Ishikawa (cell line): ENCODE measurements at regions not wholly inside any gene's neighbourhood (a gene's known extent, or its start where the extent isn't known, plus 50 kb on each side); places are given as distances from the start of the nearest gene placed in this dataset.

Experiments
- CEBPB ChIP-seq: IDR thresholded peaks from 2 replicates; pipeline ENCODE4 v1.6.1; 2012
- CREB1 ChIP-seq: IDR thresholded peaks from 2 replicates; pipeline ENCODE4 v1.6.1; 2012; ENCODE audit warnings: low read depth
- EP300 ChIP-seq: IDR thresholded peaks from 2 replicates; pipeline ENCODE4 v1.6.1; 2012; ENCODE audit warnings: borderline replicate concordance
- MAX ChIP-seq: IDR thresholded peaks from 2 replicates; pipeline ENCODE4 v1.6.1; 2012
- NFIC ChIP-seq: IDR thresholded peaks from 2 replicates; pipeline ENCODE4 v1.6.1; 2012
- RAD21 ChIP-seq: IDR thresholded peaks from 2 replicates; pipeline ENCODE4 v1.6.1; 2012; ENCODE audit warnings: low read depth
- REST ChIP-seq: IDR thresholded peaks from 2 replicates; pipeline ENCODE4 v1.6.1; 2012; ENCODE audit warnings: low read depth, mild to moderate bottlenecking
- TAF1 ChIP-seq: IDR thresholded peaks from 2 replicates; pipeline ENCODE4 v1.6.1; 2012; ENCODE audit warnings: low read depth, mild to moderate bottlenecking
- TCF12 ChIP-seq: IDR thresholded peaks from 2 replicates; pipeline ENCODE4 v1.6.1; 2012; ENCODE audit warnings: low read depth
- YY1 ChIP-seq: IDR thresholded peaks from 2 replicates; pipeline ENCODE4 v1.6.1; 2012; ENCODE audit warnings: low read depth
- ZBTB7A ChIP-seq: IDR thresholded peaks from 2 replicates; pipeline ENCODE4 v1.6.1; 2012; ENCODE audit warnings: low read depth

GRCh38 chr4:141391771-141392170 lies 171.1 kb downstream of the ZNF330 start:
- TF ChIP-seq TAF1 (no peak), MAX (no peak), TCF12 (peak; percentile 96), RAD21 (0 out of 2 replicates have a peak, but pooled peaks have one; percentile 0), REST (no peak), CEBPB (peak; percentile 21; the same call in 1 of the 2 replicates), YY1 (no peak), ZBTB7A (no peak), CREB1 (no peak), EP300 (peak; percentile 88), NFIC (peak; percentile 96)
